NCI-H2107 treated with DMSO at 0.1 percent for 48 hours (cell line): ENCODE measurements at regions not wholly inside any gene's neighbourhood (a gene's known extent, or its start where the extent isn't known, plus 50 kb on each side); places are given as distances from the start of the nearest gene placed in this dataset.
"Not testable (repeated sequence)": the region's sequence is repeated elsewhere in the genome, so short reads cannot be mapped to it uniquely, and the experiment has no call there.

Experiments
- DNase-seq: peaks from one replicate; lab custom pipeline; 2025; ENCODE audit not compliant: unreplicated experiment; lab: John Stamatoyannopoulos, UW

DNA sequence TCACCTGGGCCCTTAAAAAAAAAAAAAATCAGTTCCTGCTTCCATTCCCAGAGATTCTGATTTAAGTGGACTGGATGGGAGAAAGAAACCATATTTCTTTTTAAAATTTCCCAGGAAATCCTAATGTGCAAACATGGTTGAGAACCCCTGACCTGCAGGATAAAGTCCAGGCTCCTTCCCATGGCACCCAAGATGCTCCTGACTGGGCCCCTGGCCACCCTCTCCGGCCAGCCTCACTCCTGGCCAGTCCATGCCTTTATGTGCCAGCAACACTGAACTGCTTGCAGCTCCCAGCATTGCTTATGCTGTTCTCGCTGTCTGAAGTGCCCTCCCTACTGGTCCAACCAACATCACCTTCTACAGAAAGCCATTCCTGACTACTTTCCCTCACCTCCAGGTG lies 93.9 kb downstream of the TEX35 start:
- DNase-seq, result no peak

DNA sequence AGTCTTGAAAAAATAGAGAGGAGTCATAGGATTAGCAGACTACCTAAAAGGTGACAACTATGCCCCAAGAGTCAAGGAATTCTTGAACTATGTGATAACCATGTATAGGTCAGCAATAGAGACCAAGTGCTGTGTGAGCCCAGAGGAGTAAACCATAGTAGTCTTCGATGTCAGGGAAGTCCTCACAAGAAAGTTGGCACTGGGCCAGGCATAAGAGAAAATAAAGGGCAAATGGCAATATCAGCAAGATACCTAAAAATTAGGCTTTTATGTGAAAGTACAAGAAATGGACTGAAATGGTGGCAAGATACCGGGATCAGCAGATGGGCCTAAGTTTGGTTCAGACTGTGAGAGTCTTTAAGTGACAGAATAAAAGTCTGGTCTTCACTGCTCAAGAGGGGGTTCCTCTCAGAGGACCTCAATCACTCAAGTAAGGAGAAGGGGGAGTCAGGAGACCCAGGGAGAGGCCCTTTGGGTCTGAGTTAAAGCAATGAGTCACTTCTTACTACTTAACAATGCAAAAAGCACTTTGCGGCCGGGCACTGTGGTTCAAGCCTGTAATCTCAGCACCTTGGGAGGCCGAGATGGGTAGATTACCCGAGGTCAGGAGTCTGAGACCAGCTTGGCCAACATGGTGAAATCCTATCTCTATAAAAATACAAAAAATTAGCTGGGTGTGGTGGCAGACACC lies 95.0 kb downstream of the TEX35 start:
- DNase-seq, result no peak

DNA sequence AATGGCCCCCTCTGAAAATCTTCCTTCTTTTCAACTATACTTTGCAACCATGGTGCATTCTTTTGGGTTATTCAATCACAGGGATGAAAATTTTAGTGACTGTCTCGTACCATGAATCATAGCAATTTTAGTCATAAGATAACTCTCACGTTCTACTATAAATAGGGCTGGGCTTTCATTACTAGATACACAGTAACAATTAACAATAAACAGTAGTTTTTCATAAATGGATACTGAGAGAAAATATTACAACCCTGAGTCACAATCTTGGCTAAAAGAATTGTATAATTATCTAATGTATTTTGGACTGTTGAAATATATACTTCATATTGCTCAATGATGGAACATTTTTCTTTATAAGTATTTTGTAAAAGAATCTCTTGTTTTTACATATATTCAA lies 96.1 kb downstream of the TEX35 start:
- DNase-seq, result no peak

DNA sequence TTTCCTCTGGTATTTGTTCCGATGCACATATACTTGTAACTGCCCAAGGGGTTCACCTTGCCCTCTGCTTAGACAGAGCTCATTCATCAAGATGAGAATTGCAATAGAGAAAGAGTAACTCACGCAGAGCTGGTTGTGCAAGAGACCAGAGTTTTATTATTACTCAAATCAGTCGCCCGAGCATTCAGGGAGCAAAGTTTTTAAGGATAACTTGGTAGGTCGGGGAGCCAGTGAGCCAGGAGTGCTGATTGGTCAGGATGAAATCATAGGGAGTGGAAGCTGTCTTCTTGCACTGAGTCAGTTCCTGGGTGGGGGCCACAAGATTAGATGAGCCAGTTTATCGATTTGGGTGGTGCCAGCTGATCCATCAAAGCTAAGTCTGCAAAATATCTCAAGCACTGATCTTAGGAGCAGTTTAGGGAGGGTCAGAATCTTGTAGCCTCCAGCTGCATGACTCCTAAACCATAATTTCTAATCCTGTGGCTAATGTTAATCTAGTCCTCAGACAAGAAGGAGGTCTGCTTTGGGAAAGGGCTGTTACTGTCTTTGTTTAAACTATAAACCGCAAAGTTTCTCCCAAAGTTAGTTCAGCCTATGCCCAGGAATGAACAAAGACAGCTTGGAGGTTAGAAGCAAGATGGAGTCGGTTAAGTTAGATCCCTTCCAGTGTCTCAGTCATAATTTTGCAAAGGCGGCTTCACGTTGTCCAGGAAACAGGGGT lies 97.9 kb downstream of the TEX35 start:
- DNase-seq, result not testable (repeated sequence)

DNA sequence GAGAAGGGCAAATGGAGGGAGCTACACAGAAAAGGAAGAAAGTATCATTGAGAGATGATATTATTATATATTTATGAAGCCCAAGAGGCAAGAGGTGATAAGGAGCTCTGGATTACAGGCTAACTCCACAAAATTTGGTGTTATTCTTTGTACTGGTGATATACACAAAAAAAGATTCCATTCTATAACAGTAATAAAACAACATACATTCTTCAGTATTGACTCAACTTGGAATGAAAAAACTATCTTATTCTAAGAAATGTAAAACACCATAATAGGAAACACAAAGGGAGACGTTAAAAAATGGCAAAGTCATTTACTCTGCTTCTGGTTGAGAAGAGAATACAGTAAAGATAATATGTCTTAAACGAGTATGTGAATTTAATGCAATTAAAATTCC lies 99.4 kb downstream of the TEX35 start:
- no peak for DNase-seq

DNA sequence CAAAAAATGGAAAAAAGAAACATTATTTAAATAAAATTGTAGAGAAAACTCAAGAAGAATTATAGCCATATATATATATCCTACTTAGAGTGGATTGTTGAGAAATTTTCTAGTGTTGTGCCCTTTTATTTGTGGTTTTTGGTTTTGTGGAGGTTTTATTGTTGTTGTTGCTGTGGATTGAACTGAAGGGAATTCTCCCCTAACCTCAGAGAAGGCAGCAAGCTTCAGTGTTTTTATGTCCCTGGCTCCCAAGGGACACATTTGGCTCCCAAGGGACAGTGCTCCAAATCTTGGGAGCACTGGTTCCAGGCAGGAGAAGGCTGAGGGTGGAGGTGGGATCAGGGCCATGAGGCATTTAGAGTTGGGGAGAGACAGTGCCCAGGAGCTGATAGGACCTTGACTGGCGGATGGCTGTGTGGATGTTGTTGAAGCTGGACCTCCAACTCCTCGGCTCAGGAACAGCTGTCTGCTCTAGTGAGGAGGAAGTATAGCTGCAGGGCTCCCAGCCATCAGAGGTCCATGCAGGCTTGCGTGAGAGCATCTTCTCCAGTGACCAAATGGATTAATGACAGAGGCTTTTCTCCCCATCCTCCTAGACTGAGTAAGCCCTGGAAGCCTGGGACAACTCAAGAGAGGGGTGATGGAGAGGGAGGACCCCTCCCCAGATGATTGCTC lies 100.5 kb downstream of the TEX35 start:
- no peak for DNase-seq

DNA sequence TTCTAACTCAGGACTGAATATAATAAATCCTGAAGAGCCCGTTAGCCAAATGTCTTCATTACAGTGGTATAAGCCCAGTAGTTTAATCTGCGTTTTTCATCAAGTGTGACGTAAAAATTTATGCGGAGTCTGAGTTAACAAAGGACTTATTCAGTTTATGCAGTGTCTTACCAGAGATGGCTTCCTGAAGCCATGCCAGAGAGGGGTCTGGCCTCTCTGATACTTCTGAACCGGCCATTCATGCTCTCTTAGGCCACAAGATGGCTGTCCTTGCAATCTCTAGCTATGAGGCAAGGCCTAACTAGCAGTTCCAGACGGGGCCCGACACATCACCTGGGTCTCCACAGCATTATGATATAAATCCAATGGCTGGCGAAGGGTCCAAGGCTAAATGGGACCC lies 101.4 kb downstream of the TEX35 start:
- DNase-seq, result no peak

DNA sequence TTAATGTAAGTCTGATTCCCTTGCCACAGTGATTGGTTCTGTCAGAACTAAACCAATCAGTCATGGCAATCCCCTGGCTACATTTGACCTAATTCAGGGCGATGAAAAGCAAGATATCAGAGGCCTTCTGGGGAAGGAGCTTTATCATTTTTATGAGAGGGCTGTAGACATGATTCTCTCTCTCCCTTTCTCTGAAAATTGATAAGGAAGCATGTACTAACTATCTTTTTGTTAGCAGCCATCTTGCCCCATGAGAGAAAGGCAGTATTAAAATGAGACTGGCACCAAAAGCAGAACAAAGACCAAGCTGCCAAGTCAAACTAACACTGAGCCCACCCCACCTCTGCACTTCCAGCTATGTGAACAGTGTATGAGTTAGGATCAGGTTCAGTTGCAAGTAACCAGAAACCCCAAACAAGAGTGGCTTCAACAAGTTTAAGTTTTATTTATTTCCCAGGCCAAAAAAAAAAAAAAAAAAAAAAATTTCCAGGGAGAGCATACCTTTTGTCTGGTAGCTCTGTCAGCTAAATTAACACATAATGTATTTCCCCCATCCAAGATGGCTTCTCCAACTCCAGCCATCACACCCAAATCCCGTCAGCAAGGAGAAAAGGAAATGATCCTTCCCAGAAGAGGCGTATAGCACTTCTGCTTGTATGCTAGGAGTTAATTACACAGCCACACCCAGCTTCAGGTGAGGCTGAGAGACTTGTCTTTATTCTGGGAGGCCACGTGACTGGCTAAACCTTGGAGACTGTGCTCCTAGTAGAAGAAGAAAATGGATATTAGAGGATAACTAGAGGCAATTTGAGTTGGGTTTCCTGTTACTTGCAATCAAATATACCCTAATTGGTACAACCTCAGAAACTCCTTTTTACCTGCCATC lies 105.8 kb upstream of the RALGPS2 start:
- DNase-seq, result no peak

DNA sequence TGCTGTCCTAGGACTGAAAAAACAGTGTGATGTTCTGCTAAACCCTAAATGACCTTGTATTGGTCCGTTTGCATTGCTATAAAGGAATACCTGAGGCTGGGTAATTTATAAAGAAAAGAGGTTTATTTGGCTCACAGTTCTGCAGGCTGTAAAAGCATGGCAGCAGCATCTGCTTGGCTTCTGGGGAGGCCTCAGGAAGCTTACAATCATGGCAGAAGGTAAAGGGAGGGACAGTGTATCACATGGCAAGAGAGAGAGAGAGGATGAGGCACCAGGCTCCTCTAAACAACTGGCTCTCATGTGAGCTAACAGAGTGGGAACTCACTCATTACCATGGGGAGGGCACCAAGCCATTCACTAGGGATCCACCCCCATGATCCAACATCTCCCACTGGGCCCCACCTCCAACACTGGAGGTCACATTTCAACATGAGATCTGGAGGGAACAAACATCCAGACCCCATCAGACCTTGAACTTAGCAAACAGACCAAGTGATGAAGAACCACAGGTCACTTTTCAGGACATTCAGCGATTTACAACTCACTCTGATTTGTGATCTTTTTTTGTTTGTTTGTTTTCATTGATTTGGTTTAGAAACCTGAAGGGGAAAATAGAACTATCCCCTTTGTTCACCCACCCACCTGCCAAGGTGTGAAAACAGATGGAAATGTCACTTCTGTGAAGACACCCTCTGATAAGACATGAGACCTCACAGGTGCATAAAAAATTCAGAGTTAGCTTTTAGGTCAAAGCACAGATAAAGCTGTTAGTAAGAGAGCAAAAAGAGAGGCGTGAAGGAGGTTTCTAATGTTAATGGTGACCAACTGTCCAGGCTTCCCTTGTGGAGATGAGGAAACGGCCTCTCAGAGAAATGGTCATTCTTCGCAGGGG lies 104.2 kb upstream of the RALGPS2 start:
- no peak for DNase-seq

DNA sequence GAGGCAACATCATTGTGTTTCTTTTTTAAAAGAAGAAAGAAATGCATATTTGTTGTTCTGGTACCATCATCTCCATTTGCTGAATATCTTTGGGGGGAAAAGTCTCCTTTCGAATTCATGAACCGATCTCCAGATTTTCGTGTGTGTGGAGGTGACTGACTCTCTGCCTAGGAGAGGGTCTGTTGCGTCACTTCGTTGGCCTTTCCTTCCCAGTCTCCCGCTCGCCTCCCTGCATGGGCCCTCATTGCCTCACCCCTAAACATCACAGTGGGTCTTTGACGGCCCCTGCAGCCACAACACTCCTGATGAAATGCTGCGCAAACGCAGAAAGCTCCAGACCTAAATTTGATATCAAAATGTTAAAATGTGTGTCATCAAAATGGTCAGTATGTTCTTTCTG lies 103.2 kb upstream of the RALGPS2 start:
- no peak for DNase-seq

DNA sequence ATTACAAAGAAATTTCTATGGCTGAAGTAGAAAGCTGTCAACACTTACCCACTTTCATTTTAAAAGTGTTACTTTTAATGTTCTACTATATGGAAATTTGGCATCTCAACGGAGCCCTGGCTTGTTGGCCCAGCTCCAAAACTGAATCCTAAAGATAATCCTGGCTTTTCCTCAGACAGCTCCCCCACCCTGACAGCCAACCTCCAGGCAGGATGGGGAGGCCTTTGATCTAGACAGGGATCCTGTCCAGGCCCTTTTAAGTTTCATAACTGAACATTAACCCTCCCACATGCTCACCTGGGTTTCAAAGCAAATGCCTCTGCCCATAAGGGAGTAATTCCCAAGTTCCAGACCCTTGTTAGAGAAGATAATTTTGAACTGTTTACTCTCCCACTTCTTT lies 99.3 kb upstream of the RALGPS2 start:
- DNase-seq, result no peak

DNA sequence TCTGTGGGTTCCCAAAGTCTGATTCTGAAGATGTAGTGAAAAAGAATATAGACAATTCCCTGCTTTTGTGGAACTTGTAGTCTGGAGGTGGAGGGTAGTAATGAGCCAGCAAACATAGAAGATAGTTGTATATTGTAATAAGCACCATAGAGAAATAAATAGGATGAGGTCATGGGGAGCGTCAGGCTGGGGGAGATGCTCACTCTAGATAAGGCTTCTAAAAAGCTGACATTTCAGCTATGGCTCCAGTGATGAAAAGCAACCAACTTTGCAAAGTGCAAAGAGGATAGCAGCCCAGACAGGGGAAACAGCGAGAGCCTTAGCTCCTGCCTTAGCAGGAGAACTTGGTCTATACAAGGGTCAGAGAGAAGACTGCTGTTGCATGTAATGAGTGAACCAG lies 98.0 kb upstream of the RALGPS2 start:
- DNase-seq, result no peak

DNA sequence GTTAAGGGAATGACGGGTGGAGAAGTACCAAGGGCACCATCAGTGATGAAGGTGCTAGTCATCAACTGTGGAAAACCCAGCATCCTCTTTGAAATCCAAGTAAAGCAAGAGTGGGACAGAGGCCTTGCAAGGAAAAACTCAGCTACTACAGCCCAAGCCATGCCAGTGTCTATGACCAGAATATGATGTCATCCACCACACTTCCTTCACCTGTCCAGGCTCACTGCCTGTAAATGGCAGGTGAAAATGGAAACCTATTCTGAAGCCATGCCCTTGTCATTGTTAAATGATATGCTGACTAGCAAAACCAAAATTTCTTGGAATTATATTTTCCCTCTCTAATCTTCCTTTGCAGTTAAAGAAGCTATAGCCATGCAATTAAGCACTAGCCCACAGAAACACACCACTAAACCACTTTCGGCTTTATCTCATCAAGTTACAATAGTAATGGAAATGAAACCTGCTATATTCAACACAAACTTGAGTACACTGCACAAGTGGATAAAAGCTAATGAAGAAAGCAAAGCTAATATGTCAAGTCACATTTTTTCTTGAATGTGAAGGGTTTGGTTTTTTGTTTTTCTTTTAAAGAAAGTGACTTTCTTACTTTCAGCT lies 96.3 kb upstream of the RALGPS2 start:
- no peak for DNase-seq

DNA sequence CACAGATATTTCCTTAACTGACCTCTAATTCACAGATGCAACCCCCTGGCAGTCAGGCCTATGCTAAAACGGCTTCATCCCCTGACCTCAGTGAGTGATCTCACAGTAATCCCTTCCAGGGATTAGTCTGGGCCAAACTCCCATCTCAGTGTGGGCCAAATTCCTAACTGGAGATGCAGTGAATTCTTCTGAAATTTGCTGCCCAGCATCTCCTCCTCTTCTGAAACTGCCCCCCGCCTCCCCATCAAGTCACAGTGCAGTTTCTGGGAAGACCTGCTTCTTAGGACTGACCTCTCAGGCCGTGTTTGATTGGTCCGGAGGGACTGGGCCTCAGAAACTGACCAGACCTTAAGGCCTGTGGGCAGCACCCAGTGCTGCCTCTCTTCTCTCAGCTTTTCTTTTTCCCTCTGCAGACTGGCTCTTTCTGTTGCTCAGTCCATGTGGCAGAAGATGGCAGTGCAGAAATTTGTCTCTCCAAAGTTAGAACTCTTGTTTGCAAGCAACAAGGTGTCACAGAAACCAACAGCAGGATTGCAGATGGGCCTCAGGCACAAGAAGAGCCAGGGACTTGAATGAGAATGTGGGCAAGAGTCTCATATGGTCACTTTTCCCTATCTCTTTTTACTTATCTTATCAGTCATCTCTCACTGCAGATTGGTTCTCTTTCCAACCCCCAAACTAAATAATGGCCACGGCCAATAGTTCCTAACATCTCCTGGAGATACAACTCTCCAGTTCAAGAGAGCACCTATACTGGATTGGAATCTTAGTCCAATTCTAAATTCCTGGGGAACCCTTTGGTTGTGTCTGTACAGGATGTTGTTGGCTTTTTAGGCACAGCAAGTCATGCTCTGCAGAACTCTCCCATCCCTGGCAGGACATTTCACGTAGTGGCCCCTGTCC lies 95.5 kb upstream of the RALGPS2 start:
- DNase-seq, result no peak

DNA sequence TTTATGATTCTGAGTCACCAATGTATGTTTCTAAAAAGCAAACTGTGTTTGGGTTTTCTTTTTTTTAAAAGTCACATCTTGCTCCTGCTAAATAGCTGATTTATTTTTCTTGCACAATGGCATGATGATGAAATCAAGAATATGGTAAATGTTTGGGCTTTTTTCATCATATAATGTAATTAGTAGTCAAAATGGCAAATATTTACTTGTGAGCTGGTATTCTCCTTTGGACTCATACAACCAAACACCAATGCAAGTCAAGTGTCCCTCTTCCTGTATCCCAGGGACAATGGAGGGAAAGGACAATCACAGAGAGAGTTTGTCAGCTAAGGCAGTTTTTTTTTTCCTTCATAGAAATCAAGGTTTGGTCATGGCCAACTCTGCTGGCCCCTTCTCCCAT lies 94.6 kb upstream of the RALGPS2 start:
- no peak for DNase-seq

DNA sequence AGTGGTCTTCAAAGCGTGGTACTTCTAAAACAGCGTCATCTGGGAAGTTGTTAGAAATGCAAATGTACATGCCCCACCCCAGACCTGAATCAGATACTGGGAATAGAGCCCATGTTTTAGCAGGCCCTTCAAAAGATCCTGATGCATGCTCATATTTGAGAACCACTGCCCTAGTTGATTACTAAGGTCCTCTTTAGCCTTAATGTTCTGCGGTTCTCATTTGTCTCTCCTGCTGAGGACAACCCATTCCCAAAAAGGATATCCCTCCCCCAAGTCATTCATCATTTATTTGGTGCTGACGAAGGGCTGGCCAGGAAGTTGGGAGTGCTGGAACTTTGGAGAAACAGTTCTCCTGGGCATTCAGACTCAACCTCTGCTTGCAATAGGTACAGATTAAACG lies 92.4 kb upstream of the RALGPS2 start:
- no peak for DNase-seq

DNA sequence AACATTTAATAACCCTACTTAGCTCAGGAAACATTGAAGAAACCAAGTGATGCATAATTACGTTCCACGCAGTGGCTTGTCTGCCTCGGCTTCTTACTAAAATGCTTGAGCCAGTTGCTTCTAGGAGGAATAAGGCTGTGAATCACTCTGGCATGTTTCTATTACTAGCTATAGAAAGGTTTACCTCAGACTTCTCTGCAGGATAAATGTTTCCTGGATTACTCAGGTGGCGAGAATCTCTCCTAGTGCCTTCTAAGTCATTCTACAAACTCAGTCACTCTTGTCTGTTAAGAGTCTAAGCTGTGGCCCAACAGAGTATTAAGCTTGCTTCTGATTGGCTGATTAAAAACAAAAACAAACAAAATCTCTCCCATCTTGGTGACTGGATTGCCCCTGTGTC lies 92.0 kb upstream of the RALGPS2 start:
- no peak for DNase-seq

DNA sequence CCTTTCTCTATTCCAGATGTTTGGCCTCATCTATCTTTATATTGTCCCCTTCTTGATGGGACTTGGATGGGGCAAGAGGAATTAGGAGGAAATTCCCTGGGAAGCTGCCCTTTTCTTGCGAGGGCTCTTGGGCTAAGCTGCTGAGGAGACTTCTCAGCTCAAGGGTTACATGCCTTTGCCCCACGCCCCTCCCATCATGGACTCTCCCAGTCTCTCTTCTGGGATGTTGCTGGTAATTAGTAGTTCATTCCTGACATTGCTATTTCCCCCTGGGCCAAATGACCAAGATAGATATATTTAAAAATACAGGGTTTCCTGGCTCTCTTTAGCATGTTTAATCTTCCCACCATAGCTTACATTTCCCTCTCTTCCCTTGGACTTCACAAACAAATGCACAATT lies 90.6 kb upstream of the RALGPS2 start:
- DNase-seq, result no peak

DNA sequence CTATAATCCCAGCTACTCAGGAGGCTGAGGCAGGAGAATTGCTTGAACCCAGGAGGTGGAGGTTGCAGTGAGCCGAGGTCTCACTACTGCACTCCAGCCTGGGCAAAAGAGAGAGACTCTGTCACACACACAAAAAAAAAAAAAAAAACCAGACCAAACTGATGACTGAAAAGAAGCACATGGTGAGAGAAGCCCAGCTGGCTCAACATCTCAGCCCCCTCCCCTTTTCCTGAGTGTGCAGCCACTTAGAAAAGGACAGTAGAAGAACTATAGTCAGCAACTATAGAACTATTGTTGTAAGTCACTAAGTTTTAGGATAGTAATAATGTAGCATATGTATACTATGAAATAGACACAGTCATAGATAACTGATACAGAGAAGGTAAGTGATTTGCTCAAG lies 87.2 kb upstream of the RALGPS2 start:
- DNase-seq, result no peak
